CD4-positive, alpha-beta T cell treated with Interleukin-6 at 100 ng/mL for 8 hours (primary cell): ENCODE measurements at regions not wholly inside any gene's neighbourhood (a gene's known extent, or its start where the extent isn't known, plus 50 kb on each side); places are given as distances from the start of the nearest gene placed in this dataset.

Source experiments
- DNase-seq: peaks from one replicate; pipeline ENCODE4 v3.0.0-alpha.2; 2020; ENCODE audit warnings: mixed read lengths, low spot score

- no peak for DNase-seq
These were observed 69.7 kb upstream of the PGRMC2 start for GRCh38 chr4:128357286-128357685.

DNA sequence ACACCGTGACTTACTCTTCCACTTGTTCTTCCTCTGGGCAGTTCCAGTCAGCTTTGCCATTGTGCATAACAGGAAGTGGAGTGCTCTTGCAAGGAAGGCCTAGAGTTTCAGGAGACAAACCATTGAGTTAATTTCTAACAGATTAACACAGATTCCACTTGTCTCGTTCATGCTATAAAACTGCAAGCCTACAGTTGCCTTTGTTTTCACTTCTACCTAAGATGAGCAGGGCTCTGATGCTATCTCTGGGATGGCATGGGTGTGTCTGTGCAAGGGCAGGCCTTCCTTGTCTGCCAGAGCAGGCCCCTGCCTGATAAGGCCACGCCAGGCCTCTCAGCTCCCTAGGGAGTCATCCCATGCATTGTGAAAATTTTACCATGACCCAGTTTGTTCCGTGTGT is 67.7 kb upstream of the PGRMC2 start:
- no peak for DNase-seq

GRCh38 chr4:128354205-128354821 is 66.7 kb upstream of the PGRMC2 start:
- DNase-seq = no peak

- DNase-seq = no peak
These were observed 66.2 kb upstream of the PGRMC2 start for GRCh38 chr4:128353791-128354190.

DNA sequence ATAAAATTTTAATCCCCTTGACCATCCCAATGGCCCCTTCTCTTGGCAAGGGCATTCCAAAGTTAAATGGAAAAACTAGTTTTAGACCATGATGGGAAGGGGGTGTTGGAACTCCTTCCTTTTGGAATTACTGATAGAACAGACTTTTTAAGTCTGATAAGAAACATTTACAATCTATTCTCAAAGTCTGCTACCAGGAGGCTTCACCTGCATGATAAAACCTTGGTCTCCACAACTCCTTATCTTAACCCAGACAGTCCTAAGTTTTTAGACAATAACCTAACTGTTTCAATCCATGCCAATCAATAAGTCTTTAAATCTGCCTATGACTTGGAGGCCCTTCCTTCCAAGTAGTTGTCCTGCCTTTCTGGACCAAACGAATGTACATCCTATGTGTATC is 63.9 kb upstream of the PGRMC2 start:
- DNase-seq = no peak

DNA sequence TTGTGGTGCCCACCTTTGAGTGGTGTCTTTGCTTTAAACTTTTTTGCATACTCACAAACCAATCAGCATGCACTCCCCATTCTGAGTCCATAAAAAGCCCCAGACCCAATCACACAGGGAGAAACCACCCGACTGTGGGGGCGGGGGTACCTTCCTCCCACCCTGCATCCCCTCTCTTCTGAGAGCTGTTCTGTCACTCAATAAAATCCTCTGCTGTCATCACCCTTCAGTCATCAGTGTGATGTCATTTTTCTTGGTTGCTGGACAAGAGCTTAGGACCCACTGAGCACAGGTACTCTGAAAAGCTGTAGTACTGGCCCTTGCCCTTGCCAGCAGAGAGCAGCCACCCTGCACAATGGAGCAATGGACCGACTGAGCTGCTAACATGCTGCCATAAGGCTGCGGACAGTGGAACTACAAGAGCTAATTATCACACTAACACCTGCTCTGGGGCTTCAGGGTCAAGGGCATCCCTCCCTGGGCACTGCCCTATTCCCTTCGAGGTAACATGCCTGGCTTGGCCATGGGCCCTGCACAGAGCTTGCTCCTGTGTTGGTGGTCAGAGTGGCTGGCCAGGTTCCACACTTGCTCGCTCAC is 62.9 kb upstream of the PGRMC2 start:
- no peak for DNase-seq

- DNase-seq = no peak
These were observed 62.3 kb upstream of the PGRMC2 start for GRCh38 chr4:128349921-128350320.

DNA sequence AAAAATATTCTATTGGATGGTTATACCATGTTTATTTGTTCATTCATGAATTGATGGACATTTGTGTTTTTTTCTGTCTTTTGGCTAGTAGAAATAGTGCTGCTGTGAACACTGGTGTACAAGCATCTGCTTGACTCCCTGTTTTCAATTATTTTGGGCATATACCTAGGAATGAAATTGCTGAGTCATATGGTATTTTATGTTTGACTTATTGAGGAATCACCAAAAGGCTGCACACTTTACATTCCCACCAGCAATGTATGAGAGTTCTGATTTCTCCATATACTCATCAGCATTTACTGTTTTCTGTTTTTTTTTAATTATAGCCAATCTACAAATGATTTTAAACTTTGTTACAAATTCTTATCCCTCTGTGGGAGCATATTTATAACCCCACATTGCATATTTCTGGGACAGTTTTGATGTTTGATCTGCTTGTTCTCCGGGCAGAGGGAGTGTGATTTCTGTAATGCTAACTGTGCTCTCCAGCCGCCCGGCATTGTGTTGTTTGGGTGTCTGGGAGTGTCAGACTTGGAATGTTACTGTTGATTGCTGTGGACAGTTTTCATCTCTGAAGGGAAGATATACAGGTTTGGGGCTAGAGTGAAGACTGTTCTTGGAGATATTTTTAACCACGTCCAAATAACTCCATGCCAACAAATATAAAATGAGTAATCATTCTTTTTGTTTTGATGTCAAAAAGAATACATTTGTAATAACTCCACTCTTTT is 60.5 kb upstream of the PGRMC2 start:
- DNase-seq = no peak

DNA sequence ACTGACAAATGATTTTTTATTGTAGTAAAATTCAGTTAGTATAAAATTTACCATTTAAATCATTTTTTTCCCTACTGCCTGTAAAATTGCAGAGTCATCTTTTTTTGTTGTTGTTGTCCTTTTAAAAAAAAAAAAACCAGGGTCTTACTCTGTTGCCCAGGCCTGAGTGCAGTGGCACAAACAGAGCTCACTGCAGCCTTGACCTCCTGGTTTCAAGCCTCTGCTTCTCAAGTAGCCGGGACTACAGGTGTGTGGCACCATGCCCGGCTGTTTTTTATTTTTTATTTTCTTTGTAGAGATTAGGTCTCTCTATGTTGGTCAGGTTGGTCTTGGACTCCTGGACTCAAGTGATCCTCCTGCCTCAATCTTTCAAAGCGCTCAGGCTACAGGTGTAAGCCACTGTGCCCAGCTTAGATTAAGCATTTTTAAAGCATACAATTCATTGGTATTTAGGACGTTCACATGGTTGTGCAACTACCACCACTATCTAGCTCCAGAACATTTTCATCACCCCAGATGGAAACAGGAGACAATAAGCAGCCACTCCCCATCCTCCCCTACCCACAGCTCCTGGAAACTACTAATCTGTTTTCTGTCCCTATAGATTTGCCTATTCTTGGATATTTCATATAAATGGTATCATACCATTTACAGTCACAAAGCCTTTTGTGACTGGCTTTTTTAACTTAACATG is 59.7 kb upstream of the PGRMC2 start:
- DNase-seq = no peak

DNA sequence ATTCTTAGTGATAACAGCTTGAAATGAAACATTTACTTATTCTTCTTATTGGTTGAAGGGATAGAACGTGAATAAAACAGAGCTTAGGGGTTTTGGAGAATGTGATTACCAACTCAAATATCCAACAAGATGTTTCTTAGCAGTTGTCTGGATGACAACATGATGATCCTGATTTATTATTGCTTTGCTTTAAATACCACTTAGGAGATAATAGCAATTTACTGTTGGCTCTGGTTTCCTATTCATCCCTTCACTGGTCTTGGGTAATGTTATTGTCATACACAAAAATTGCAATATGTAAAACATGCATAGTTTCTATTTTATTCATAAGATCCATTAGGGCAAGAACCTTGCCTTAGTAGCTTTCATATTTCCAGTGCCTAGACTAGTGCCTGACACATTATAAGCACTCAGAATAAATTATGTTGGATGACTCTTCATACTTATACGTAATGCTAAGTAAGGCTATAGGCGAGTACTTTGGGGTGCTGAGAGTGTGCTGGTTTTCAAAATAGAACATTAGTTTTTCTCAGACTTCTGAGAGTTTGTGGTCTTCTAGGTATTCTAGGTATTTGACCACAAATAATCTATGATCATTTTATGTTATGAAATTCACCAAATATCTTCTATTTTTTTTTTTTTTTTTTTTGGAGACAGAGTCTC is 58.6 kb upstream of the PGRMC2 start:
- no peak for DNase-seq

DNA sequence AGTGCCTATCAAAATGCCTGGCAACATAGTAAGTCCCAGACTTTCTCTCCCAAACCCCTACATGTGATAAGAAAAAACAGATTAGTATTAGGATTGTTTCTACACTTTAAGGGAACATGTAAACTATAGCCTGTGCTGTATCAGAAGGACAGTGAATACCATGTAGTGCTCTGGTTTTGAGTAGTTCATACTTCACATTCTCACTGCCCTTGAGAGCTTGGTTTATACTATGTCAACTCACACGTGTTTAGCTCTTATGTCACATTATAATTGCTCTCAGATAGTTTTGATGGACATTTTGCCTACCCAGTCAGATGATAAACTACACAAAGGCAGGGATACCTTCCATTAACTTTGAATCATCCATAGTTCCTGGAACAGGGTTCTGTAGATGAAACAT is 58.0 kb upstream of the PGRMC2 start:
- DNase-seq = no peak

GRCh38 chr4:128342762-128343161 is 55.1 kb upstream of the PGRMC2 start:
- DNase-seq = no peak

GRCh38 chr4:128341634-128342033 is 54.0 kb upstream of the PGRMC2 start:
- DNase-seq = no peak

GRCh38 chr4:128338634-128339355 is 51.2 kb upstream of the PGRMC2 start:
- DNase-seq = no peak

GRCh38 chr4:128337863-128338262 is 50.2 kb upstream of the PGRMC2 start:
- no peak for DNase-seq
